ENCODE measurements at regions not wholly inside any gene's neighbourhood (a gene's known extent, or its start where the extent isn't known, plus 50 kb on each side); places are given as distances from the start of the nearest gene placed in this dataset.
A peak's percentile ranks its signal among the peaks of the same experiment; 100 is the strongest.
"Not testable (repeated sequence)": the region's sequence is repeated elsewhere in the genome, so short reads cannot be mapped to it uniquely, and the experiment has no call there.

DNA sequence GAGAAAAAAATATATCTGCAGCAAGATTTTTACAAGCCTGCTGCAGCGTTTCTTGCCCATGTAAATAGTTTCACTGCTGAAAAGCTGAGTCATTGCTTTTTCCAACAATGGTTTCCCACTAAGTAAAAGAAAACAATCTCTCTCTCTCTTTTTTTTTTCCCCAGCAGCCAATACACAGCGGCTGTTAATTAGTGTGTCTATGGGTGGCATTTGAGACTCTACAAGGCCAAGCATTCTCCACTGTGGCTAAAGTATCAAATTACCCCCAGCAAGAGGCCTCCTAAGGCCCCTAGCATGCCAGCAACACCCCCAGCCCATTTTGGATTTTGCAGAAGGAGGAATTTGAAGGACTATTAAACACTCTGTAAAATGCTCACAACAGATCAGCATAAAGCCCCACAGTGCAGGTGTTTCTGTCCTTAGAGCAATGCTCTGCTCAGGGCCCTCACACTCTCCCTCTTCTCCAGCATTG is 837.4 kb downstream of the TRIML1 start:
- FAIRE-seq = no peak
- H3K4me3 ChIP-seq = no peak overlapping the region
- H3K27ac ChIP-seq = peak overlapping the region; percentile 73 to 85
- TF ChIP-seq BHLHE40 (IDR thresholded peaks at IDR 0.05; ENCODE audit: low read depth, low read length) (no peak), MAZ (IDR thresholded peaks at IDR 0.05; ENCODE audit: borderline replicate concordance, low read depth, low read length) (no peak), FOSL2 (IDR thresholded peaks at IDR 0.05) (no peak), FOSL2 (CRISPR knock-in tag; IDR thresholded peaks at IDR 0.05) (no peak), NFE2L2 (conservative IDR thresholded peaks at IDR 0.05; ENCODE audit: low read length) (peak; percentile 64; the same call in 1 of the 2 replicates), MAFK (IDR thresholded peaks at IDR 0.05; ENCODE audit: partially characterized antibody) (peak; percentile 90), KDM1A (IDR thresholded peaks at IDR 0.05; ENCODE audit: low read depth) (no peak), HDAC2 (IDR thresholded peaks at IDR 0.05) (no peak), JUN (IDR thresholded peaks at IDR 0.05) (no peak), EHF (CRISPR knock-in tag; IDR thresholded peaks at IDR 0.05) (no peak), HOXB5 (CRISPR knock-in tag; IDR thresholded peaks at IDR 0.05) (no peak), EP300 (IDR thresholded peaks at IDR 0.05) (no peak), POLR2A (IDR thresholded peaks at IDR 0.05; ENCODE audit: low read length) (no peak), CBX8 (IDR thresholded peaks at IDR 0.05) (no peak)
- TF ChIP-seq, protein P1, sequence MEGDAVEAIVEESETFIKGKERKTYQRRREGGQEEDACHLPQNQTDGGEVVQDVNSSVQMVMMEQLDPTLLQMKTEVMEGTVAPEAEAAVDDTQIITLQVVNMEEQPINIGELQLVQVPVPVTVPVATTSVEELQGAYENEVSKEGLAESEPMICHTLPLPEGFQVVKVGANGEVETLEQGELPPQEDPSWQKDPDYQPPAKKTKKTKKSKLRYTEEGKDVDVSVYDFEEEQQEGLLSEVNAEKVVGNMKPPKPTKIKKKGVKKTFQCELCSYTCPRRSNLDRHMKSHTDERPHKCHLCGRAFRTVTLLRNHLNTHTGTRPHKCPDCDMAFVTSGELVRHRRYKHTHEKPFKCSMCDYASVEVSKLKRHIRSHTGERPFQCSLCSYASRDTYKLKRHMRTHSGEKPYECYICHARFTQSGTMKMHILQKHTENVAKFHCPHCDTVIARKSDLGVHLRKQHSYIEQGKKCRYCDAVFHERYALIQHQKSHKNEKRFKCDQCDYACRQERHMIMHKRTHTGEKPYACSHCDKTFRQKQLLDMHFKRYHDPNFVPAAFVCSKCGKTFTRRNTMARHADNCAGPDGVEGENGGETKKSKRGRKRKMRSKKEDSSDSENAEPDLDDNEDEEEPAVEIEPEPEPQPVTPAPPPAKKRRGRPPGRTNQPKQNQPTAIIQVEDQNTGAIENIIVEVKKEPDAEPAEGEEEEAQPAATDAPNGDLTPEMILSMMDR (IDR thresholded peaks at IDR 0.05) = no peak
- 6% methylated on average over 2 of the region's 2 CpGs for WGBS (ENCODE audit: missing lambda C conversion rate)
- ChIA-PET CTCF (no interaction called here), POLR2A (interaction anchor here (0.7 kb wide), 1 partner anchor 32 kb away, joined by 4 read pairs; no protein-coding TSS in a partner anchor)
- H3K4me1 ChIP-seq = peaks cover 13% of the 10 kb centered on the region
- no peak for ATAC-seq
- H3K9me3 ChIP-seq = no peaks in the 10 kb centered on the region
- peak in 1 of 2 experiments; percentile 36 for DNase-seq (ENCODE audit: low read depth in 1 of 2, low spot score in 1 of 2)
- H3K4me2 ChIP-seq = peak overlapping the region; percentile 64

- H3K4me2 ChIP-seq; H3K9me3 ChIP-seq; CTCF ChIA-PET; ATAC-seq; DNase-seq (ENCODE audit: low read depth in 1 of 2, low spot score in 1 of 2); H3K4me3 ChIP-seq; FAIRE-seq; POLR2A ChIA-PET: not testable (repeated sequence)
- WGBS (ENCODE audit: missing lambda C conversion rate) = 86% methylated on average over 6 of the region's 6 CpGs
- Histone ChIP-seq H3K27ac (peak overlapping the region in 1 of 2 experiments; percentile 85; a peak in 4 of 6 replicates), H3K4me1 (peaks cover 13% of the 10 kb centered on the region)
These were observed 838.0 kb downstream of the TRIML1 start for GRCh38 chr4:188977232-188977631.

DNA sequence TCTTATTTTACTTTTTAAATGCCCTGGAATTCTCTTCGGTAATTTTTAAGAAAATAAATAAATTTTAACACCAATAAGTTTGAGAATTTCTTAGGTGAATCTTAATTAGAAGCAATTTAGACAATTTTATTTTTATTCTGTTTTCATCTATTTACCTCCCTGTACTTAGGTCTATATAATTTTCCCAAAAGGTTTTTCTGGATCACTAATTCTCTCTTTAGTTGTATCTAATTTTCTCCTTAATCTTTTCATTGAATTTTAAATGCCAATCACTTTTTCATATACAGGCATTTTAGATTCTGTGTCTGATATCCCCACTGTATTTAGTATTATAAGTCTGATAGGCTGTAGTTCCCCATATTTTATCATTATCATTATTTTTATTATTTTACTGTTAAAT is 845.3 kb downstream of the TRIML1 start:
- Histone ChIP-seq H3K27ac (no peak overlapping the region), H3K4me2 (no peak overlapping the region), H3K9me3 (peaks cover 17% of the 10 kb centered on the region; the same call in 2 of the 3 replicates), H3K4me3 (no peak overlapping the region), H3K4me1 (peaks cover 16% of the 10 kb centered on the region)
- FAIRE-seq (no peak), ATAC-seq (no peak), DNase-seq (ENCODE audit: low read depth in 1 of 2, low spot score in 1 of 2) (no peak)
- CTCF ChIA-PET = no interaction called here
- POLR2A ChIA-PET = no interaction called here
- WGBS (ENCODE audit: missing lambda C conversion rate) = 59% methylated on average over 1 of the region's 1 CpG
- TF ChIP-seq NR3C1 (IDR thresholded peaks at IDR 0.05) (no peak), MYC (IDR thresholded peaks at IDR 0.05; ENCODE audit: borderline replicate concordance, low read length) (no peak), ESRRA (IDR thresholded peaks at IDR 0.05; ENCODE audit: borderline replicate concordance, low read length) (no peak), CHD2 (IDR thresholded peaks at IDR 0.05; ENCODE audit: low read length, partially characterized antibody) (no peak), POLR2AphosphoS2 (conservative IDR thresholded peaks at IDR 0.05; ENCODE audit: low read length) (no peak), CHD4 (IDR thresholded peaks at IDR 0.05; ENCODE audit: borderline replicate concordance) (no peak), KDM5A (IDR thresholded peaks at IDR 0.05) (no peak), NFE2L2 (conservative IDR thresholded peaks at IDR 0.05; ENCODE audit: low read length) (no peak), BHLHE40 (IDR thresholded peaks at IDR 0.05; ENCODE audit: low read depth, low read length) (no peak), RAD21 (conservative IDR thresholded peaks at IDR 0.05 in 1 of 2, IDR thresholded peaks at IDR 0.05 in 1 of 2) (no peak), POLR2A (IDR thresholded peaks at IDR 0.05; ENCODE audit: low read length) (no peak), PHF8 (IDR thresholded peaks at IDR 0.05; ENCODE audit: borderline replicate concordance, low read depth) (no peak), RFX5 (IDR thresholded peaks at IDR 0.05) (no peak), ZFP36 (IDR thresholded peaks at IDR 0.05; ENCODE audit: borderline replicate concordance, partially characterized antibody) (no peak), HOXB13 (CRISPR knock-in tag; IDR thresholded peaks at IDR 0.05; ENCODE audit: low read depth) (no peak)
- TF ChIP-seq, protein P2, sequence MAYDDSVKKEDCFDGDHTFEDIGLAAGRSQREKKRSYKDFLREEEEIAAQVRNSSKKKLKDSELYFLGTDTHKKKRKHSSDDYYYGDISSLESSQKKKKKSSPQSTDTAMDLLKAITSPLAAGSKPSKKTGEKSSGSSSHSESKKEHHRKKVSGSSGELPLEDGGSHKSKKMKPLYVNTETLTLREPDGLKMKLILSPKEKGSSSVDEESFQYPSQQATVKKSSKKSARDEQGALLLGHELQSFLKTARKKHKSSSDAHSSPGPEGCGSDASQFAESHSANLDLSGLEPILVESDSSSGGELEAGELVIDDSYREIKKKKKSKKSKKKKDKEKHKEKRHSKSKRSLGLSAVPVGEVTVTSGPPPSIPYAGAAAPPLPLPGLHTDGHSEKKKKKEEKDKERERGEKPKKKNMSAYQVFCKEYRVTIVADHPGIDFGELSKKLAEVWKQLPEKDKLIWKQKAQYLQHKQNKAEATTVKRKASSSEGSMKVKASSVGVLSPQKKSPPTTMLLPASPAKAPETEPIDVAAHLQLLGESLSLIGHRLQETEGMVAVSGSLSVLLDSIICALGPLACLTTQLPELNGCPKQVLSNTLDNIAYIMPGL (CRISPR knock-in tag; IDR thresholded peaks at IDR 0.05; ENCODE audit: borderline replicate concordance) = no peak
- TF ChIP-seq, protein P3, sequence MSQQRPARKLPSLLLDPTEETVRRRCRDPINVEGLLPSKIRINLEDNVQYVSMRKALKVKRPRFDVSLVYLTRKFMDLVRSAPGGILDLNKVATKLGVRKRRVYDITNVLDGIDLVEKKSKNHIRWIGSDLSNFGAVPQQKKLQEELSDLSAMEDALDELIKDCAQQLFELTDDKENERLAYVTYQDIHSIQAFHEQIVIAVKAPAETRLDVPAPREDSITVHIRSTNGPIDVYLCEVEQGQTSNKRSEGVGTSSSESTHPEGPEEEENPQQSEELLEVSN (IDR thresholded peaks at IDR 0.05; ENCODE audit: borderline replicate concordance, low read depth) = no peak
- TF ChIP-seq, protein P4, sequence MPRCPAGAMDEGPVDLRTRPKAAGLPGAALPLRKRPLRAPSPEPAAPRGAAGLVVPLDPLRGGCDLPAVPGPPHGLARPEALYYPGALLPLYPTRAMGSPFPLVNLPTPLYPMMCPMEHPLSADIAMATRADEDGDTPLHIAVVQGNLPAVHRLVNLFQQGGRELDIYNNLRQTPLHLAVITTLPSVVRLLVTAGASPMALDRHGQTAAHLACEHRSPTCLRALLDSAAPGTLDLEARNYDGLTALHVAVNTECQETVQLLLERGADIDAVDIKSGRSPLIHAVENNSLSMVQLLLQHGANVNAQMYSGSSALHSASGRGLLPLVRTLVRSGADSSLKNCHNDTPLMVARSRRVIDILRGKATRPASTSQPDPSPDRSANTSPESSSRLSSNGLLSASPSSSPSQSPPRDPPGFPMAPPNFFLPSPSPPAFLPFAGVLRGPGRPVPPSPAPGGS (IDR thresholded peaks at IDR 0.05) = no peak

Measured in A549 (cell line).